HG02623 (cell line): ENCODE measurements at regions not wholly inside any gene's neighbourhood (a gene's known extent, or its start where the extent isn't known, plus 50 kb on each side); places are given as distances from the start of the nearest gene placed in this dataset.
"Not testable (repeated sequence)": the region's sequence is repeated elsewhere in the genome, so short reads cannot be mapped to it uniquely, and the experiment has no call there.

Experiments used
- ATAC-seq: cut with Tn5 transposase; IDR thresholded peaks from one replicate; pipeline ENCODE4 v1.9.1; 2021; ENCODE audit warnings: moderate library complexity; ENCODE audit not compliant: unreplicated experiment

GRCh38 chr7:68248973-68249372 lies 1252.3 kb downstream of the TYW1 start:
- no peak for ATAC-seq

DNA sequence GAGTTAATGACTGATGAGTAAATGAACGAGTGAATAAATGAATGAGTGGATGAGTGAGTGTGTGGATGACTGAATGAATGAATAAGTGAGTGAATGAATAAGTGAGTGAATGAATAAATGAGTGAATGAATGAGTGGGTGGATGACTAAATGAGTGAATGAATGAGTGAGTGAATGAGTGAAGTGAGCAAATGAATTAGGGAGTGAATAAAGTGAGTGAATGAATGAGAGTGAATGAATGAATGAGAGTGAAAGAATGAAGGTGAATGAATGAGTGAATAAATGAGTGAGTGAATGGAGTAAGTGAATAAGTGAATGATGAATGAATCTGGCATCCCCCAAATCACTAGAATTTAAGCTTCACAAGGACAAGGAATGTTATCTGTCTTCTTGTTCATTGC lies 1253.0 kb downstream of the TYW1 start:
- no peak for ATAC-seq

- ATAC-seq: no peak
Measured at GRCh38 chr7:68250143-68250542, 1253.5 kb downstream of the TYW1 start.

- not testable (repeated sequence) for ATAC-seq
Measured at GRCh38 chr7:68254815-68255214, 1258.2 kb downstream of the TYW1 start.

DNA sequence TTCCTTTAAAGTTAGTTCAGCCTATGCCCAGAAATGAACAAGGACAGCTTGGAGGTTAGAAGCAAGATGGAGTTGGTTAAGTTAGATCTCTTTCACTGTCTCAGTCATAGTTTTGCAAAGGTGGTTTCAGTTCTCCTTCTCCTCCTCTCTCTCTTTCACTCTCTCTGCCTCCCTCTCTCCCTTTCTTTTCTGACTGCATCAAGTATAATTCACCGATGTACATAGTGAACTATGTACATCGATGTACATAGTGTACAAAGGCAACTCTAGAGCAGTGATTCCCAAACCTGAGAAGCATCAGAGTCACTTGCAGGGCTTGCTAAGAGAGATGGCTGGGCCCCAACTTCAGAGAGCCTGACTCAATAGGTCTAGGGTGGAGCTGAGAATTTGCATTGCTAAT lies 1259.7 kb downstream of the TYW1 start:
- no peak for ATAC-seq

DNA sequence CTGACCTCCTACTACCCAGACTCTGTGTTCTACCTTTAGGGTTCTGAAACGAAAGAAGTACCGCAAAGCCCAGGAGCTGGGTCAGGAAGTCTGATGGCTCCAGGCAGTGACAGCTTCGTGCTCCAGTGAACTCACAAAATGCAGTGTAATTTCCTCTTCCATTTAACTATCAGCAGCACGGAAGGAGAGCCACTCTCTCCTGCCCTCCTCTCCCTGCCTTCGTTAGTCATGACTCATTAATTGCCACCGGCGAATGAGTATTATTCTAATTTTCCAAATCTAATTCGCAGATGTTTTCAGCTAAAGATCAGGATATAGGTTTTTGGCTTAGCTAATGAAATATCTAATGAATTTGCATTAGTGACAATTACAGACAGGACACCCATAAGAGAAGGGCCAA lies 1262.0 kb downstream of the TYW1 start:
- ATAC-seq: no peak

- no peak for ATAC-seq
Measured at GRCh38 chr7:68265258-68265657, 1268.6 kb downstream of the TYW1 start.

- no peak for ATAC-seq
Measured at GRCh38 chr7:68266004-68266579, 1269.5 kb downstream of the TYW1 start.

DNA sequence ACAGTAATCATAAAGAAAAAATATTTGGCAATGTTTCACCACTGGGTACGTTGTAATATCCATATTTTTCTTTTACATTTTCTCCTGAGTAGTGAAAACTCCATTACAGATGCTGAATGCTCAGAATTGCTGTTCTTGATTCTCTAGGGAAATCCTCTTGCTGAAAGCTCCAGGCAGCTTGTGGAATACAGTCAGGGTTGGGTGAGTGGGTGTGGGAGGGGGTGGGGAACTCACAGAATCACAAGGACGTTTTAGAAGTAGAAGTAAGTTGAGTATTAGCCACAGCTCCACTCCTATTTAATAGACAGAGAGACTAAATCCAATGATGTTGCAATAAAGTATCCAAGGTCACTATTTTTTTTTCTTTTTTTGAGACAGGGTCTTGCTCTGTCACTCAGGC lies 1270.9 kb downstream of the TYW1 start:
- ATAC-seq: no peak

- no peak for ATAC-seq
Measured at GRCh38 chr7:68269405-68269804, 1272.8 kb downstream of the TYW1 start.

DNA sequence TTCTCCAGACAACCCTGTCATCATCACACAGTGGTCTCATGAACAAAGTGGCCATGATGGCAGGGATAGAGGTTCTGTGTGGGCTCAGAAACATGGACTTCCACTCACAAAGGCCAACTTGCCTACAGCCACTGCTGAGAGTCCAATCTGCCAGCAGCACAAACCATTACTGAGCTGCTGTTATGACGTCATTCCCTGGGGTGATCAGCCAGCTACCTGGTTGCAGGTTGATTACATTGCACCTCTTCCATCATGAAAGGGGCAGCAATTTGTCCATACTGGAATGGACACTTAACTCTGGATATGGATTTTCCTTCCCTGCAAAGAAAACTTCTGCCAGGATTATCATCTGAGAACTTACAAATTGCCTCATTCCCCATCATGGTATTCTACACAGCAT lies 1275.9 kb downstream of the TYW1 start:
- ATAC-seq: no peak

DNA sequence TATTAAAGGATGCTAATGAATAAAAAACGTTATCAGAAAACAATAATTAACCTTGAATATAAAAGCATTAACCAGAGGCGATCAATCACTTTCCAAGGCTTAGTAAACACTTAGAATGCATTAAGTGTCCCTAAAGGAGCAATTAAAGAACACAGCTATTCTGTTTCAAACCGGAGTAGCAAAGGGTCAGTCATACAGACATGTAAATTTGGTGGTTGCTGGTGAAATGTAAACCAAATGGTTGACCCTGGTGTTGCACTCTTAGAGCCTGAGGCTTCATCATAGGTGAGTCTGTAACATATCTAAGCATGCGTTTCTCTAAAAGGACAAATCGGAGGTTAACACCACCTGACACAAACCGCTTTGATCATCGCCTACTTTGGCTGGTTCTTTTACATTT lies 1280.1 kb downstream of the TYW1 start:
- ATAC-seq: no peak

GRCh38 chr7:68279827-68280400 lies 1283.3 kb downstream of the TYW1 start:
- no peak for ATAC-seq

- no peak for ATAC-seq
Measured at GRCh38 chr7:68280931-68281330, 1284.3 kb downstream of the TYW1 start.

DNA sequence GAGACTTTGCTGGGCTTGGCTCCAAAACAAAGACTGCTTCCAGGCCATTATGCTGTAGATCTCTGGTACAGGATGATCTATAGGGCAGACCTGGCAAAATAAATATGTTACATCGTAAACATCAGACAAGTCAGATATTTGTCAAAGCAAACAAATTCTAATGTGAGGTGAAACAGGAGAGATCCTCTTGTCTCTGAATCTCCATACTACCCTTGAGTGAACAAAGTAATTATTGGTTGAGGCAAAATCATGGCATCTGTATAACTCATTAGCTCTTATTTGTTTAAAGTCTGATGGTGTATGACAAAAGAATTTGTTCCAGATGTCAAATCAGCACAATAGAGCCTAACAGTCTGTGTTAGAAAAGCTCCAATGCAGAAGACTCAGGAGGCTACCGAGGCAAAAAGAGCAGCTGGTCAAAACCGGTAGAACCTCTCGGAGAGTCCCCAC lies 1291.5 kb downstream of the TYW1 start:
- ATAC-seq: no peak

DNA sequence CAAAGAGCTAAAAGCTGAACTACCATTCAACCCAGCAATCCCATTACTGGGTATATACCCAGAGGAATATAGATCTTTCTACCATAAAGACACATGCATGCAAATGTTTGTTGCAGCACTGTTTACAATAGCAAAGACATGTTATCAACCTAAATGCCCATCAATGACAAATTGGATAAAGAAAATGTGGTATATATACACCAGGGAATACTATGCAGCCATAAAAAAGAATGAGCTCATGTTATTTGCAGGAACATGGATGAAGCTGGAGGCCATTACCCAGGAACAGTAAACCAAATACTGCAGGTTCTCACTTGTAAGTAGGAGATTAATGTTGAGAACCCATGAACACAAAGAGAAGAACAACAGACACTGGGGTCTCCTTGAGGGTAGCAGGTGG lies 1295.1 kb downstream of the TYW1 start:
- ATAC-seq: no peak

DNA sequence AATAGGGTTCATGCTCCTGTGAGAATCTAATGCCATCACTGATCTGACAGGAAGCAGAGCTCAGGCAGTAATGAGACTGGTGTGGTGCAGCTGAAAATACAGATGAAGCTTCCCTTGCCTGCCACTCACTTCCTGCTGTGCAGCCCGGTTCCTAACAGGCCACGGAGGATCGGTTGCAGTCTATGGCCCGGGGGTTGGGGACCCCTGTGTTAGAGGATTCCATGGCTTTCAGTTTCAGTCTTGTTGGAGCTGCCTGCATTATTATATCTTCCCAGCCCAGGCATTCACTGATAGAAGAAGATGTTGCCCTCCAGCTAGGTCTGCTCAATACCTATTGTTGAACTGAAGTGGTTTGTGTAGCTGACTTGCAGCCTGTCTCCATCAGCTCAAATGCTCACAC lies 1298.8 kb downstream of the TYW1 start:
- no peak for ATAC-seq

DNA sequence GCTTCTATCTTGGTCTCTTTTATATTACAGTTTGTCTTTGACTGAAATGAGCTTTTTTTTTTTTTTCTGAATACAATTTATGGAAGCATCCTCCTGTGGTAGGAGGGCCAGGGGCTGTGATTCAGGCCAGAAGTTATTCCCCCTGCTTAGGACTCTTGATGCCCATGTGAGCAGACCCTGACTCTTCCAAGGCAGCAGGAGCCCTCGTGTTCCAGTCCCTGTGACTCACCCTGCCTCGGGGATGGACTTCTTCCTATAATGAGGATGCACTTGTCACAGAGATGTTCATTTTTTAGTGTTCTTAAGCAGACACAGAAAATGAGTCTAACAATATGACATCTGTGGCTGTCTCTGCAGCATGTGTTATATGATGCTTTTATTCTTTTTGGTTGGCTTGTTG lies 1293.7 kb upstream of the AUTS2 start:
- ATAC-seq: no peak

DNA sequence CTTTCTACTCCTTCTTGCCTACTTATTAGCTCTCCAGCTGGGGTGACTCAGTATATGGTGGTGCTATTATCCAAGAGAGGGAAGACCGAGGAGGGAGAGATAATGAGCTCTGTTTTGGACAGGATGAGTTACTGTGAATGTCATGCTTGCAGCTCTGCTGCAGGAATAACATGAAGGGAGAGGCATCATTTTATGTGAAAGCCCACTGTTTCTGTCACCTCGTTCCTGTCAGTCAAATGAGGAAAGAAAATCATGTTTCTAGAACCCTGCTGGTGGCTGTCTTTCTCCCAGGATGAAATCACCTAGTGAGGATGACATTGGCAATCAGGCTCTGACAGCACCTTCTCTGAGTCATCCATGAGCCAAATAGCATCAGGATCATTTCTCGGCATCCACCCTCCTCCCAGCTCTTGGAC lies 1291.6 kb upstream of the AUTS2 start:
- ATAC-seq: no peak

DNA sequence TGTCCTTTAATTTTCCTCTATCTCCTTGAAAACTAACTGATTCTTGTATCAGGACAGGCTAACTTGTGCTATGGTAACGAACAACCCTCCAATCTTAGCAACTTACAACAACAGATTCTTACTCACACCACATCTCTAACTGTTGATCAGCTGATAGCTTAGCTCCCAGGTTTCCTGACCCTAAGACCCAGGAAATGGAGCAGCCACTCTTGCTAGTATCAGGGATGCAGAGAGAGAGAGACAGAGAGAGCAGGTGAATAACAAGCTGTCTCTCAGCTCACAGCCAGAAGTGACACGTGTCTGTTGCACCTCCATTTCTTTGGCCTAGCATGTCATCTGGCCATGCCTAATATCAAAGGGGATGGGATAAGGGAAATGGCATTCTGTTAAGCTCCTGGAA lies 1289.0 kb upstream of the AUTS2 start:
- ATAC-seq: no peak

GRCh38 chr7:68309806-68310205 lies 1288.5 kb upstream of the AUTS2 start:
- ATAC-seq: no peak

GRCh38 chr7:68311958-68312357 lies 1286.3 kb upstream of the AUTS2 start:
- no peak for ATAC-seq

GRCh38 chr7:68313806-68314205 lies 1284.5 kb upstream of the AUTS2 start:
- ATAC-seq: no peak
